RWPE1 (cell line): ENCODE measurements at regions not wholly inside any gene's neighbourhood (a gene's known extent, or its start where the extent isn't known, plus 50 kb on each side); places are given as distances from the start of the nearest gene placed in this dataset.

ENCODE experiments used
- CTCF ChIA-PET: fragments of 350-600 bp; sonication (Branson Sonifier 250); formaldehyde crosslinking; extraction: SDS; loops from one replicate; lab custom pipeline; 2021; lab: Yijun Ruan, JAX
- POLR2A ChIA-PET: fragments of 400-600 bp; formaldehyde crosslinking; extraction: SDS; loops from one replicate; lab custom pipeline; 2020; ENCODE audit warnings: antibody characterized with exemption; ENCODE audit not compliant: low non-redundant PET; lab: Yijun Ruan, JAX
- DNase-seq: peaks from one replicate; pipeline ENCODE4 v3.0.0; 2012; ENCODE audit warnings: low spot score
- H3K27ac ChIP-seq: fragments of 450-650 bp; 2 replicates; pipeline ENCODE4 v1.5.1; 2017
- TF ChIP-seq, protein P1 (sequence below): fragments of 450-650 bp; conservative IDR thresholded peaks from 2 replicates; pipeline ENCODE4 v1.5.1; 2017; ENCODE audit warnings: low read depth, mild to moderate bottlenecking

DNA sequence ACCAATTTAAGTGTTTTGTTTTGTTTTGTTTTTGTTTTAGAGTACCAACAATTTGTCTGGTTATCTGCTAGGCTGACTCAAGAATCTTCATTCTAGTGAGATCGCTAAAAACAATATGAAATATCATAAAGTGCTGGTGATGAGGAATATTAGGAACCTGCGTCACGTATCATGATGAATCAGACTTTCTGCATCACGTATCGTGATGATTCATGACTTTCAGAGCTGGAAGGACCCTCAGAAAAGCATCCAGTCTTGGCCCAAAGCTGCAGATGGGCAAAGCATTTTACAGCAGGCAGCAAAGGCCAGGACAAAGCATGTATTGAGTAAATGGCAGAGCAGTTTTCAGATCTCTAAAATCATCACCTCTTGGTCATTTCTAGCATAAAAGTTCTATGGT, 278.0 kb upstream of the BOD1L1 start:
- CTCF ChIA-PET = no interaction called here
- no peak overlapping the region for H3K27ac ChIP-seq
- TF ChIP-seq, protein P1, sequence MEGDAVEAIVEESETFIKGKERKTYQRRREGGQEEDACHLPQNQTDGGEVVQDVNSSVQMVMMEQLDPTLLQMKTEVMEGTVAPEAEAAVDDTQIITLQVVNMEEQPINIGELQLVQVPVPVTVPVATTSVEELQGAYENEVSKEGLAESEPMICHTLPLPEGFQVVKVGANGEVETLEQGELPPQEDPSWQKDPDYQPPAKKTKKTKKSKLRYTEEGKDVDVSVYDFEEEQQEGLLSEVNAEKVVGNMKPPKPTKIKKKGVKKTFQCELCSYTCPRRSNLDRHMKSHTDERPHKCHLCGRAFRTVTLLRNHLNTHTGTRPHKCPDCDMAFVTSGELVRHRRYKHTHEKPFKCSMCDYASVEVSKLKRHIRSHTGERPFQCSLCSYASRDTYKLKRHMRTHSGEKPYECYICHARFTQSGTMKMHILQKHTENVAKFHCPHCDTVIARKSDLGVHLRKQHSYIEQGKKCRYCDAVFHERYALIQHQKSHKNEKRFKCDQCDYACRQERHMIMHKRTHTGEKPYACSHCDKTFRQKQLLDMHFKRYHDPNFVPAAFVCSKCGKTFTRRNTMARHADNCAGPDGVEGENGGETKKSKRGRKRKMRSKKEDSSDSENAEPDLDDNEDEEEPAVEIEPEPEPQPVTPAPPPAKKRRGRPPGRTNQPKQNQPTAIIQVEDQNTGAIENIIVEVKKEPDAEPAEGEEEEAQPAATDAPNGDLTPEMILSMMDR = no peak
- no peak for DNase-seq
- POLR2A ChIA-PET = no interaction called here

GRCh38 chr4:13906727-13907126, 279.2 kb upstream of the BOD1L1 start:
- TF ChIP-seq, protein P1 = no peak
- ChIA-PET CTCF (no interaction called here), POLR2A (no interaction called here)
- H3K27ac ChIP-seq = no peak overlapping the region
- no peak for DNase-seq

DNA sequence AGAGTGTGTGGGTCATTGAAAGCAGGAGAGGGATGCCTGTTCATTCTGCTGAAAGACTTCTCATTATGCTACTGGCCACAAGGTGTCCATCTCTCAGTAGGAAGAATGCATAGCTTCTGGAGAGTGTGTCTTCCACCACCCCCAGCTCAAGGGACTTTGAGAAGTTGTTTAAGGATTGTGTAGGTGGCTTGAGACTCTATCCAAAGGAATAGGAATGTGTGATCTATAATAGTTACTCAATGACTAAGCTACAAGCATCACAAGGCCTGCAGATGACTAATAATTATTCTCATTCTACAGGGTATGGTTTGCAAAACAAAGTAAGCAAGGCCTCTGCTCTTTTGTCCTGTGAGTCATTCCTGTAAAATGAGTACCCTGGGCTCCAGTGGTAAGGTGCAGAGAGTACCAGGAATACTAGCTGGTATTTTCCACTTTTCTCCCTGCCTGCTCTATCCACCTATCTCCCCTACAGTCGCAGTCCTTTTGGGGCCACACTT, 279.8 kb upstream of the BOD1L1 start:
- TF ChIP-seq, protein P1 = no peak
- ChIA-PET POLR2A (no interaction called here), CTCF (no interaction called here)
- H3K27ac ChIP-seq = peak overlapping the region; percentile 76
- DNase-seq = peak; percentile 87

DNA sequence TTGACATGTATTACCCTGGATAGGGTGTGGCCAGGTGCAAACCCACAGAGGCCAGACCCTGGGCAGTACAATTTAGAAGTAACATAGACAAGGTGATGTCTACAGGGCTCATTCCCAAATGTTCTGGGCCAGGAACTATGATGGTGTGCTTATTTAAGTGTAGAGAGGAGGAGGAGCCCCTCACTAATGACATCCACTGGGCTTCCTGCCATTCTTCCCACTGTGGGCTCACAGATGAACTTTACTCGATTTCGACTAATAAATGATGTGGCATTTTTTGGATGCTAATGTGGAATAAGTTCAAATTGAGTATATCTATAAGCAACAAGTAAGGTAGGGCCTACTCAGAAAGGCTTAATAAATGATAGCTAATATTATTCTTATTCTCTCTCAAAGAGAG, 280.9 kb upstream of the BOD1L1 start:
- no peak for DNase-seq
- ChIA-PET CTCF (no interaction called here), POLR2A (no interaction called here)
- TF ChIP-seq, protein P1 = no peak
- H3K27ac ChIP-seq = no peak overlapping the region

- no peak for DNase-seq
- ChIA-PET POLR2A (no interaction called here), CTCF (no interaction called here)
- H3K27ac ChIP-seq = no peak overlapping the region
- TF ChIP-seq, protein P1 = no peak
These were observed 283.0 kb upstream of the BOD1L1 start for GRCh38 chr4:13910556-13910955.

DNA sequence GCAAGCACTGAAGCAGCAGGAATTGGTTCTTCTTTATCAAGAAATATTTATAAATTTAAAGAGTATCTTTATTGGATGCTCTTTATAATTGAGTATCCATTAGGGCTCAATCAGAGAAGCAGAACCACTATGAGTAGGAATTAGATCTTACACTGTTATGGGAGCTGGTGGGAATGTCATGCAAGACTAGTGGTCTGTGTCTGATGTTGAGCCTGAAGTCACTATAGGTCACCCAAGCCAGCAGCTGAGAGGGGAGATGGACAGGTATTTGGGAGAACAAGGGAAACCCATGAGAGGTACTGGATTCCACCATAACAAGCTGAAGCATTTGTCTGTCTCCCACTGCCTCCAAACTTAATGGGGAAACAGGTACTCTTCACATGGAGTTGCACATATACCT, 283.7 kb upstream of the BOD1L1 start:
- ChIA-PET POLR2A (no interaction called here), CTCF (no interaction called here)
- TF ChIP-seq, protein P1 = no peak

More for the DNA sequence above, 283.7 kb upstream of the BOD1L1 start:
- H3K27ac ChIP-seq = no peak overlapping the region
- no peak for DNase-seq
